Astrocyte of the cerebellum (primary cell): ENCODE measurements at regions not wholly inside any gene's neighbourhood (a gene's known extent, or its start where the extent isn't known, plus 50 kb on each side); places are given as distances from the start of the nearest gene placed in this dataset.
A peak's percentile ranks its signal among the peaks of the same experiment; 100 is the strongest.

ENCODE experiments used
- DNase-seq: peaks from one replicate; pipeline ENCODE4 v3.0.0-alpha.2; 2011; ENCODE audit warnings: low read depth
- H3K4me3 ChIP-seq: 2 replicates; pipeline ENCODE4 v1.5.1; 2011; ENCODE audit warnings: mild to moderate bottlenecking, low read depth, low read length, moderate library complexity
- in situ Hi-C: cut with HindIII; loops from 2 replicates; pipeline ENCODE4 v1.10.0; 2017; ENCODE audit warnings: low sequenced_read_pairs
- TF ChIP-seq, protein P1 (sequence below): IDR thresholded peaks from 2 replicates; pipeline ENCODE4 v1.5.1; 2012; ENCODE audit warnings: low read length, low read depth, moderate library complexity, mild to moderate bottlenecking; ENCODE audit errors: missing control alignments

DNA sequence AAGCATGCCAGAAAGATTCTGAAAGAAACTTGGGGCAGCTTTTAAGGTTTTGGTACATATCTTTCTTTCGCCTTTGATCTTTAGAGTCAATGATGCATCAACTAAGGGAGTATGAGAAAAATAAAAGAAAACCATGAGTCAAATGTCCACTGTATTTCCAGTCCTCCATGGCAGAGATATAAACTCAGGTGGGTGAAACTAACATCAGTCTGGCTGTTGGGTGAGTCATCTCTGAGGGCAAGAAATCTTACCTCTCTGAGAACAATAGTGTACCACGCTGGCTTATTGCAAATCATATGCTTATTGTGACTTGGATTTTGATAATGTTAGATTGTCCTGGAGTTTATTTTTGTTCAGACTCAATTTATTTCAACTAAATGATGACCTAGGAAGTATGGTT lies 521.0 kb downstream of the PLCL1 start:
- DNase-seq = no peak
- in situ Hi-C loops = no loop called here
- no peak overlapping the region for H3K4me3 ChIP-seq
- TF ChIP-seq, protein P1, sequence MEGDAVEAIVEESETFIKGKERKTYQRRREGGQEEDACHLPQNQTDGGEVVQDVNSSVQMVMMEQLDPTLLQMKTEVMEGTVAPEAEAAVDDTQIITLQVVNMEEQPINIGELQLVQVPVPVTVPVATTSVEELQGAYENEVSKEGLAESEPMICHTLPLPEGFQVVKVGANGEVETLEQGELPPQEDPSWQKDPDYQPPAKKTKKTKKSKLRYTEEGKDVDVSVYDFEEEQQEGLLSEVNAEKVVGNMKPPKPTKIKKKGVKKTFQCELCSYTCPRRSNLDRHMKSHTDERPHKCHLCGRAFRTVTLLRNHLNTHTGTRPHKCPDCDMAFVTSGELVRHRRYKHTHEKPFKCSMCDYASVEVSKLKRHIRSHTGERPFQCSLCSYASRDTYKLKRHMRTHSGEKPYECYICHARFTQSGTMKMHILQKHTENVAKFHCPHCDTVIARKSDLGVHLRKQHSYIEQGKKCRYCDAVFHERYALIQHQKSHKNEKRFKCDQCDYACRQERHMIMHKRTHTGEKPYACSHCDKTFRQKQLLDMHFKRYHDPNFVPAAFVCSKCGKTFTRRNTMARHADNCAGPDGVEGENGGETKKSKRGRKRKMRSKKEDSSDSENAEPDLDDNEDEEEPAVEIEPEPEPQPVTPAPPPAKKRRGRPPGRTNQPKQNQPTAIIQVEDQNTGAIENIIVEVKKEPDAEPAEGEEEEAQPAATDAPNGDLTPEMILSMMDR = no peak

DNA sequence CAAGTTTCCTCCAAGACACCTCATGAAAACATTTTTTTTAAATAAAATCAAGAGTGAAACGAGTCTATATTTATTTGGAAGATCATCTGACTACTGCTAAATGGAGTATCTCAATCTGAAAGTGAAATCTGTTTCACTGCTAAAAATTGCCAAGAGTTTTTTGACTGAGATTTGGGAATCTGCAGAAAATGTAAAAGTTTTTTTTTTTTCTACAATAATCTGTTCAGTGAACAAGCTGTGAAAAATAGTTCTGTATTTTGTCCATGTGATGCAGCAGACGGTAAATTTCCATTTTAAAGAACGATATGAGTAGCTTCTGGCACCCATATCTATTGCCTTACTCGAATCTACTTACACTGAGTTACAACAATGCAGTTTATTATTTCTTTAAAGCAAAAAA lies 519.7 kb downstream of the PLCL1 start:
- H3K4me3 ChIP-seq = no peak overlapping the region
- in situ Hi-C loops = loop anchor here (25.0 kb wide), 1 partner anchor 1413 kb away; no protein-coding TSS in a partner anchor
- no peak for DNase-seq
- TF ChIP-seq, protein P1 = no peak

DNA sequence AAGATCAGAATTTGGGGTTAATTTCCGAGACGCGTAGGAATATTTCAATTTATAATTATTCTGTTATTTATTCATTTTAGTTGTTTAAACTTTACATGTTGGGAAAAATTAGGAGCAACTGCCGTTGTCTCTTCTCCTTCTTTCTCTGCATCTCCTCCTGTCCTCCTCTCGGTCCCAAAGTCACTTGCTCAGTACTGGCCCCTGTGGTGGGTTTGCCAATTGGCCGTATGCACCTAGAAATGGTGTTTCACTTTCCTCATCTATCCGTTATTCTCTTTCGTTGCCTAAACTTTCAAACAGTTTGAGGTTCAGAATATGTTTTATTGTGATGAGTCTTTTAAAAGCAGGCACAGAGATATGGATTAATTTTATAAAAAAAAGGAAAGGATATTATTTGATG lies 517.9 kb downstream of the PLCL1 start:
- no peak overlapping the region for H3K4me3 ChIP-seq
- TF ChIP-seq, protein P1 = peak; percentile 50
- in situ Hi-C loops = loop anchor here (25.0 kb wide), 1 partner anchor 1415 kb away; no protein-coding TSS in a partner anchor
- DNase-seq = no peak

DNA sequence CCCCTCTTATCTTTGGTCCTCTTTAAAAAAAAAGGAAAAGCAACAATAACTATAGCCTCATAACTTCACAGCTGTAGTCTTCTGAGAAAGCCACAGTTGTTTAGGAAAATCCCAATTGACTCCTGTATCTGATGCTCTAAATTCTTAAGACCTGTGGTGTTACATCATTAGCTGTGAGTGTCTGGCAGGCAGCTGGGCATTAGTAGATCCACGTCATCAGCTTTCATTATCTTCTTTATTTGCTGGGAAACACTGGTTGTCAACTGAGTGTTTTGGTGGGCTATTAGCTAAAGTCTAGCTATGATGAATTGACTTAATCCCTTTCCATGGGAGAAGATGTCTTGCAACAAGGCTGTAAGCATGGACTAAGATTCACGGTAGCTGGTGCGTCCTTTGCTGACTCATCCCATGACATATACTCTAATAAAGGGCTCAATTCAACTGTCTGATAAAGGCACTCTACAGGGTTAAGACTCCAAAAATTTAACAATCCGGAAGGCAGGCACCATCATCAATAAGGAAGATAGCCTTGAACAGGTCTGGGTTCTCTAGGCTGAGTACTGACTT lies 517.2 kb downstream of the PLCL1 start:
- DNase-seq = no peak
- TF ChIP-seq, protein P1 = no peak
- H3K4me3 ChIP-seq = no peak overlapping the region
- in situ Hi-C loops = loop anchor here (25.0 kb wide), 1 partner anchor 1416 kb away; no protein-coding TSS in a partner anchor

DNA sequence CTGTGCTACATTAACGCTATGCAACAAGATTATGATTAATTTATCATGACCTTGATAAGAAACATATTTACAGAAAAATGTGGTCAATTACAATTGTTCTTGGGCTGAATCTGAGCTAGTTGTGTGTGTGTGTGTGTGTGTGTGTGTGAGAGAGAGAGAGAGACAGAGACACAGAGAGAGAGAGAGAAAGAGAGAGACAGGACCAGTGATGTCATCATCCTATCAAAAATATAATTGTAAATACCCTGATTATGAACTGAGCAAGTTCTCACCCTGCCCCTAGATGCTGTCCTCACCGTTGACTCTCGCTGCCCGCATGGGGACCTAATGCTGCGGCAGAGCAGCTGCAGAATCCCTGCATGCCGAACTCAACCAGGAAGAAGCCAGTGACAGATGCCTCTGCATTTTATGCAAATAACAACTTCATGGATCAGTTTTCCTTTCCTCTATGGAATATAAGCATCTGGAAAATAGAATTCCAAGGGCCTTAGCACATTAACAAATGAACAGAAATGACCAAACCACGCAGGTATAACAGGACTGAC lies 512.5 kb downstream of the PLCL1 start:
- no peak for DNase-seq
- in situ Hi-C loops = loop anchor here (25.0 kb wide), 1 partner anchor 1420 kb away; no protein-coding TSS in a partner anchor
- H3K4me3 ChIP-seq = no peak overlapping the region
- TF ChIP-seq, protein P1 = no peak

DNA sequence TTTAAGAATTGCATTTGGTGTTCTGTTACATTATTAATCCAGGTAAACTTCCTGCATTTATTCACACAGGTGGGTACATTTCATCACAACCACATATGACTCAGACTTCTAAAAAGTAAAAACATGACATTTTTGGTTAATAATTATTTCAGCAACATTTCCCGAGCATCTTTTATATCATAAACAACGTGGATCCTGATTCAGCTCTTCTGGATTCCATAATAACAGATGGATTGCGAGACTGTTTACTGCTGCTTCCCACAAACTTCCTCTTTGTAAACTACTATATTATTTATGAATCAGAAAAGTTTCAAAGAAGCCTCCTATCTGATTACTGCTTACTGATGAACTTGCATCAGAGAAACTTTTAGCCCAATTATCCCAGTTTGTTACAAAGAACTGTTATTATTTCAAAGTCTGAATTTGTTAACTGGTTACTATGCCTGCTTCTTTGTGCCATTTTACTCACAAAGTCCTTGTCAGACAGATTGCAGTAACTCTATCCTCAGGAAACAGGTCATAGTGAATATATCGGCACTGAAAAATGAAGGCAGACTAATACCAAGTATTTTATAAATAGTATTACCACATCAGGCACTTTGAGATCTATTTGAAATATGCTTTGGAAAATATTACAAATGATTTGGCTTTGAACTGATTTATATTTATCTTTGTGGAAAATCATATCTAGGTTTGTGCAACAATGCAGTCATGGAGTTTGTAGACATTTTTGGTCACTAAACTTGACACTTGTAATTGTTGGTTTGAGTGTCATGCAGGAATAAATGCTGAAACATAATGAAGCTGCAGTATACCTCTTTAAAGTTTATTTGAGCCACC lies 511.6 kb downstream of the PLCL1 start:
- in situ Hi-C loops = loop anchor here (25.0 kb wide), 1 partner anchor 1421 kb away; no protein-coding TSS in a partner anchor

More for the DNA sequence above, 511.6 kb downstream of the PLCL1 start:
- no peak for DNase-seq
- no peak overlapping the region for H3K4me3 ChIP-seq
- TF ChIP-seq, protein P1 = no peak
